ENCODE measurements at regions not wholly inside any gene's neighbourhood (a gene's known extent, or its start where the extent isn't known, plus 50 kb on each side); places are given as distances from the start of the nearest gene placed in this dataset.

DNA sequence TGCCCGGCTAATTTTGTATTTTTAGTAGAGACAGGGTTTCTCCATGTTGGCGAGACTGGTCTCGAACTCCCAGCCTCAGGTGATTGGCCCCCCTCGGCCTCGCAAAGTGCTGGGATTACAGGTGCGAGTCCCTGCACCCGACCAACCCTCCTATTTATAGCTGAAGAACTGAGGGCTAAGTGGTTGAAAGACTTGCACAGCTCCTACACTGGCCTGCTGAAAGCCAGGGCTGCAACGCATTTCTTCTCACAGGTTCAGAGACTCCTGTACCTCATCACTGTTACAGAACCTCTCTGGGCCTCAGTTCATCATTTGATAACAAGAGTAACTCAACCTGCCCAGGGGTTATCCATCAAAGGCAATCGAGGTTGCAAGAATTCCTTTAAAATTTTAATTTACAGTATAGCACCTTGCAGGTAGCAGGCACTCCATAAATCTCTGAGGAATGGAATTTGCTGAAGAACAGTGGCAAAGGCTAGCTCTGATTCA, 626.5 kb upstream of the TBL1XR1 start:
- no peak for TF ChIP-seq EZH2 (IDR thresholded peaks at IDR 0.05; ENCODE audit: low read length, unreplicated experiment)
- TF ChIP-seq, protein P1, sequence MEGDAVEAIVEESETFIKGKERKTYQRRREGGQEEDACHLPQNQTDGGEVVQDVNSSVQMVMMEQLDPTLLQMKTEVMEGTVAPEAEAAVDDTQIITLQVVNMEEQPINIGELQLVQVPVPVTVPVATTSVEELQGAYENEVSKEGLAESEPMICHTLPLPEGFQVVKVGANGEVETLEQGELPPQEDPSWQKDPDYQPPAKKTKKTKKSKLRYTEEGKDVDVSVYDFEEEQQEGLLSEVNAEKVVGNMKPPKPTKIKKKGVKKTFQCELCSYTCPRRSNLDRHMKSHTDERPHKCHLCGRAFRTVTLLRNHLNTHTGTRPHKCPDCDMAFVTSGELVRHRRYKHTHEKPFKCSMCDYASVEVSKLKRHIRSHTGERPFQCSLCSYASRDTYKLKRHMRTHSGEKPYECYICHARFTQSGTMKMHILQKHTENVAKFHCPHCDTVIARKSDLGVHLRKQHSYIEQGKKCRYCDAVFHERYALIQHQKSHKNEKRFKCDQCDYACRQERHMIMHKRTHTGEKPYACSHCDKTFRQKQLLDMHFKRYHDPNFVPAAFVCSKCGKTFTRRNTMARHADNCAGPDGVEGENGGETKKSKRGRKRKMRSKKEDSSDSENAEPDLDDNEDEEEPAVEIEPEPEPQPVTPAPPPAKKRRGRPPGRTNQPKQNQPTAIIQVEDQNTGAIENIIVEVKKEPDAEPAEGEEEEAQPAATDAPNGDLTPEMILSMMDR (conservative IDR thresholded peaks at IDR 0.05; ENCODE audit: low read depth, low read length) = no peak
- TF ChIP-seq EZH2phosphoT487 (IDR thresholded peaks at IDR 0.05; ENCODE audit: borderline replicate concordance, low read length) = no peak

Data from PC-3 (cell line).